ENCODE measurements at regions not wholly inside any gene's neighbourhood (a gene's known extent, or its start where the extent isn't known, plus 50 kb on each side); places are given as distances from the start of the nearest gene placed in this dataset.

DNA sequence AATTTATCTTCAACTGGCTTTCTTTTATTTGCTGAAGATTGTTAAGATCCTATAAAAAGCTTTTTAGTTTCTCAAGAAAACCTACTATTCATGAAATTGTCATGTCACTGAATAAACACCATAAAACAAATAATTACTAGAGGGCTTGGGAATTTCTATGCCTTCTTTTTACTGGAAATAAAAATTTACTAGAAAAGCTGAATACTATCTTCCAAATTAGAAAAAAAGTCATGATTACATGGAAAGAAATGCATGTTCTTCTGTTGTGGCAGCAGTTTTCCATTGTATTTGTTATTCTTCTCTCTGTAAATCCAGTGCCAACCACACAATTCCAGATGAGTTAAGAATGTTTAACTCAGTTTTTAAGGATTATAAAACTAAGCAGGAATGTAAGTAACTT, 153.8 kb downstream of the RAP2B start:
- H3K4me3 ChIP-seq (ENCODE audit: low read length): no peak overlapping the region
- TF ChIP-seq, protein P1, sequence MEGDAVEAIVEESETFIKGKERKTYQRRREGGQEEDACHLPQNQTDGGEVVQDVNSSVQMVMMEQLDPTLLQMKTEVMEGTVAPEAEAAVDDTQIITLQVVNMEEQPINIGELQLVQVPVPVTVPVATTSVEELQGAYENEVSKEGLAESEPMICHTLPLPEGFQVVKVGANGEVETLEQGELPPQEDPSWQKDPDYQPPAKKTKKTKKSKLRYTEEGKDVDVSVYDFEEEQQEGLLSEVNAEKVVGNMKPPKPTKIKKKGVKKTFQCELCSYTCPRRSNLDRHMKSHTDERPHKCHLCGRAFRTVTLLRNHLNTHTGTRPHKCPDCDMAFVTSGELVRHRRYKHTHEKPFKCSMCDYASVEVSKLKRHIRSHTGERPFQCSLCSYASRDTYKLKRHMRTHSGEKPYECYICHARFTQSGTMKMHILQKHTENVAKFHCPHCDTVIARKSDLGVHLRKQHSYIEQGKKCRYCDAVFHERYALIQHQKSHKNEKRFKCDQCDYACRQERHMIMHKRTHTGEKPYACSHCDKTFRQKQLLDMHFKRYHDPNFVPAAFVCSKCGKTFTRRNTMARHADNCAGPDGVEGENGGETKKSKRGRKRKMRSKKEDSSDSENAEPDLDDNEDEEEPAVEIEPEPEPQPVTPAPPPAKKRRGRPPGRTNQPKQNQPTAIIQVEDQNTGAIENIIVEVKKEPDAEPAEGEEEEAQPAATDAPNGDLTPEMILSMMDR (conservative IDR thresholded peaks at IDR 0.05; ENCODE audit: low read length): no peak
- peak; percentile 88 for DNase-seq (ENCODE audit: low read depth)

DNA sequence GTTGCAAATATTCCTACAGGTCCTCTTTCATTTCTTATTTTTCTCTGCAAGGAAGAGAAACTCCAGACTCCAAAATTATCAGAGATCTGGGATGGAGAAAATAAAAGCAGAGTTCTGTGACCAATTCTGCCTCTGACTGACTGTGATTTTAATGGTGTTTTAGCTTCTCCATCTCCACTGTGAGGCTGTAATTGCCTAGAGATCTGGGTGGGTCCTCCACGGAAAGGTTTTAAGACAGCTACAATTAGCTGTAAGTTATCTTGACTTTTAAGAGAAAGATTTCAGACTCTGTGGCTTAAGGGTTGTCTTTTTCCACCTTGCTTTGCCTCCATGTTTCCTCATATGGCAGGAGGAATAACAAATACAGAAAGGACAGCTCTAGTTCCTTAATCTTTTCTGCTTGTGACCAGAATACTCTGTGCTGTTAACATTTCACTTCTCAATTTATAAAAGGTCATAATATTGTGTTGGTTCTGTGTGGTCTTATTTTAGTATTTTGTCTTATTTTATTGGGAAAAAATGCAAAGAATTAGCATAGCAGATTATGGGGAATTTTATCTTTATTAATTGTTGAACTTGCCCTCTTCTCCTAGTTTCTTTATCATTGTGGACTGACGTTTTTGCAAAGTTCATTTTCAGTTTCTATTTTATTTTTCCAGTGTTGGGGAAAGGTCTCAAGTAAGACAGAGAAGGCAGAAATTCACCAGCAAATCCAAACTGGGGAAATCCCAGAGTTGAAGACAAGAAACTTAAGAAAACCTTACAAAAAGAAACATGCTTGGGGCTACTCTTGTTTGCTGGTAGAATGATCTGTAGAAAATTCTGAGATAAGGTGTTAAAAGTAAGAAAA, 157.9 kb downstream of the RAP2B start:
- DNase-seq (ENCODE audit: low read depth): no peak
- TF ChIP-seq, protein P1 (conservative IDR thresholded peaks at IDR 0.05; ENCODE audit: low read length): no peak
- H3K4me3 ChIP-seq (ENCODE audit: low read length): no peak overlapping the region

DNA sequence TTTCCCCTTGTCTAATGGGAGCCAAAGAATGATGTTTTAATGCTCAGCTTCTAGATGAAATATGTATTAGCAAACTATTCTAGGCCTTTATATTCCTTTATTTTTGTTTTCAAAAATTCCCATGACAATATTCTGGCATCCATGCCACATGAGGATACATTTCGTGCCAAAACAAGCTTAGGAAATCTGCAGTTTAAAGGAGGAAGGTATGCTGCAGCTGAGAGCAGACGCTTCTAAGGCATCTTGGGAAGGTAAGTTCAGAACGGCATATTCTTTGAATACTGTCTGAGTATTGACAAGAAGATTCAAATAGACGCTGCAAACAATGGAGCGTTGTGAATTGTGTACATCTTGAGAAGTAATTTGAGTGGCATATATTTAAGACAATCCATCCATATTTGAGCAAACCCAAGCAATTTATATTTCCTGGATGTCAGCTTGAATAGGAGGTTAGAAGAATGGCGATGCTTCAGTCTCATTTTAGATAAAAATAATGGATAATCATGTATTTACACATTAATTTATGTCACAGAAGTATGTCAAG, 158.6 kb downstream of the RAP2B start:
- DNase-seq (ENCODE audit: low read depth): no peak

DNA sequence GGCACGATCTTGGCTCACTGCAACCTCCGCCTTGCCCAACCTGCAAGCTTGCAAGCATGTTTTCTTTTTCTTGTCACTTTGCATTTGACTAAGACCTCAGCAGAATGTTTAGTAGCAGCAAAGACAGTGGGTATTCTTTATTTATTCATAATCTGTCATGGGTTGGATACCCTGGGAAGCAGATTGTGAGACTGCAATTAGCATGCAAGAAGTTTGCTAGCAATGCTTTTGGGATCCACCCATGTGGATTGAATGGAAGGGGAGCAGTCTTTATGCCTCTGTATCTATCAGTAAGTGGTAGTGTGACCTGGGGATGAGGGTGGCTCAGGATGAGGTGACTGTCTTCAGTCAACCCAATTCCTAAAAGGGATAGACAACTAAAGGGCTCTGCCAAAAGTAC, 166.7 kb downstream of the RAP2B start:
- no peak overlapping the region for H3K4me3 ChIP-seq (ENCODE audit: low read length)
- DNase-seq (ENCODE audit: low read depth): no peak
- TF ChIP-seq, protein P1 (conservative IDR thresholded peaks at IDR 0.05; ENCODE audit: low read length): no peak

More for the DNA sequence above, 158.6 kb downstream of the RAP2B start:
- no peak overlapping the region for H3K4me3 ChIP-seq (ENCODE audit: low read length)
- TF ChIP-seq, protein P1 (conservative IDR thresholded peaks at IDR 0.05; ENCODE audit: low read length): no peak

DNA sequence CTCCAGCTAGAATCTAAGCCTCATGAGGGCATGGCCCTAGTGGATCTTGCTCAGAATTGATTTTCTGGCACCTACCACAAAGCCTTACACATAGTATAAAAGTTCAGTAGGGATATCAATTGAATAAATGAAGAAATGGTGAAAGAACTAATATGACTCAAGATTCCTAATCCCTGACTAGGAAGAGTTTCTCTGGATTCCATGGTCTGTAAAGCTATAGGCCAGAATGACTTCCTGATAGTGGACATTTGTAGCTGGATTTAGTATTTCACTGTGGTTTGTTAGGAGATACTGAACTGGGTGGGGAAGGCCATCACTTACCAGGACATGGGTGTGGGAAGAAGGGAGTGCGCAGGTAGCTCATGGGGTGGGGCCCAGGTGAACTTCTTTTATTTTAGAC, 168.9 kb downstream of the RAP2B start:
- TF ChIP-seq, protein P1 (conservative IDR thresholded peaks at IDR 0.05; ENCODE audit: low read length): no peak
- no peak overlapping the region for H3K4me3 ChIP-seq (ENCODE audit: low read length)
- peak; percentile 24 for DNase-seq (ENCODE audit: low read depth)

DNA sequence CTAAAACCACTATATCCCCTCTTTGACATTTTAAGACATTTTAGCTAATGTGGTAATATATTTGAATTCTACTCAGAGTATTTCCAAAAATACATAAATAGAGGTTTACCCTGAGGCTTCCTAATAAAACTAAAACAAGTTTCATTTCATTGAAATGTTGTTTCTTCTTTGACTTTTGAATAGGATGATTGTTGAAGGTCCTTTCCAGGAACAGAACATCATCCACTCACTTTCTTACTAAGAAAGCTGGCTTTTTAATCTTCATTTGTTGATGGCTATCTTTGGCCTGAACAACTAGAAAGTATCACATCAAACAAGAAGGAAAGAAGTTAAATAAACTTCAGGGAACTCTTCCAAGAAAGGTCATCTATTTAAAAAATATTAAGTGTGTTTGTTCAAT, 169.7 kb downstream of the RAP2B start:
- TF ChIP-seq, protein P1 (conservative IDR thresholded peaks at IDR 0.05; ENCODE audit: low read length): no peak
- H3K4me3 ChIP-seq (ENCODE audit: low read length): no peak overlapping the region
- no peak for DNase-seq (ENCODE audit: low read depth)

DNA sequence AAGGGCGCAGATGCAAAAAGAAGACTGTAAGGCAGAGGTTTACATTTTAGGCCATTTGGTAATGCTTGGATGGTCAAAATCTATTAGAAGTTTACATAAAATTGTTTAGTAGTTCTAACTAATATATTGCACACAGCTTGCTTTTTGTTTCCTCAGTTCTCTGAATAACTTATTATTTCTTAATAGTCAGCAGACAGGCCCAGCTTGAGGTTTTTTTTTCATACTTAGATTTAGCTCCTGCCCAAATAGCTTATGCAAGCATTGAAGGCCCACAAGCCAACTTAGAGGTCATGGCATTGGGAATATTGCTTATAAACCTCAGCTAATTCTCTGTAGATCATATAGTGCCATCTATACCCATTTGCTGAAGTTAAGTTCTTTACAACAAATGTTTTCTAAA, 172.5 kb downstream of the RAP2B start:
- DNase-seq (ENCODE audit: low read depth): no peak
- TF ChIP-seq, protein P1 (conservative IDR thresholded peaks at IDR 0.05; ENCODE audit: low read length): no peak
- no peak overlapping the region for H3K4me3 ChIP-seq (ENCODE audit: low read length)

Measured in AG10803 (cell line).